HG03520 (cell line): ENCODE measurements at regions not wholly inside any gene's neighbourhood (a gene's known extent, or its start where the extent isn't known, plus 50 kb on each side); places are given as distances from the start of the nearest gene placed in this dataset.
A peak's percentile ranks its signal among the peaks of the same experiment; 100 is the strongest.
"Not testable (repeated sequence)": the region's sequence is repeated elsewhere in the genome, so short reads cannot be mapped to it uniquely, and the experiment has no call there.

Experiments used
- ATAC-seq: cut with Tn5 transposase; IDR thresholded peaks from one replicate; pipeline ENCODE4 v1.9.1; 2021; ENCODE audit warnings: mild to moderate bottlenecking, moderate library complexity; ENCODE audit not compliant: unreplicated experiment

DNA sequence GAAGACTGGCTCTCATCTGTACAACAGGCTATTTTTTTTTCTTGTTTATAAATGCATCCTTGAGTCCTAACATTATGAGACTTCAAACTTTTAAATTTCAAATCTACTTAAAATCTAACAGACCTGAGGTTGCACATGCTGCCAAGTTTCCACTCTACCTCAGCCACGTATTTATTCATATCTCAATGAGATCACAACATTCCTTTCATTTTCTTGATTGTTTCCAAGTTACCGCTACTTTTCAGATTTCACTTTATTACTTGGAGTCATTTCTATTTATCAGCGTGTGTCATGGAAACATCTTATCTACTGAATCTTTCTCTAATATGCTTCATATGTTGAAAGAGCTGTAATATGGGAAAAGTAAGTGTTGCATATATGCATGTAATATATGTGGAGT lies 1257.5 kb upstream of the ATXN8OS start:
- no peak for ATAC-seq

DNA sequence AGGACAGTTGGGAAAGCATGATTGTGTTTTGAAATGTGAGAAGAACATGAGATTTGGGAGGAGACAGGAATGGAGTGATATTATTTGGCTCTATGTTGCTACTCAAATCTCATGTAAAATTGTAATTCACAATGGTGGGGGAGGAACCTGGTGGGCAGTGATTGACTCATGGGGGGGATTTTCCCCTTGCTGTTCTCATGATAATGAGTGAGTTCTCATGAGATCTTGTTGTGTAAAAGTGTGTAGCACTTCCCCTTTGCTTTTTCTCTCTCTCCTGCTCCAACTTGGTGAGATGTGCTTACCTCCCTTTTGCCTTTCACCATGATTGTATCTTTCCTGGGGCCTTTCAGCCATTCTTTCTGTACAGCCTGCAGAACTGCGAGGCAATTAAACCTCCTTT lies 1261.0 kb upstream of the ATXN8OS start:
- ATAC-seq, result no peak

DNA sequence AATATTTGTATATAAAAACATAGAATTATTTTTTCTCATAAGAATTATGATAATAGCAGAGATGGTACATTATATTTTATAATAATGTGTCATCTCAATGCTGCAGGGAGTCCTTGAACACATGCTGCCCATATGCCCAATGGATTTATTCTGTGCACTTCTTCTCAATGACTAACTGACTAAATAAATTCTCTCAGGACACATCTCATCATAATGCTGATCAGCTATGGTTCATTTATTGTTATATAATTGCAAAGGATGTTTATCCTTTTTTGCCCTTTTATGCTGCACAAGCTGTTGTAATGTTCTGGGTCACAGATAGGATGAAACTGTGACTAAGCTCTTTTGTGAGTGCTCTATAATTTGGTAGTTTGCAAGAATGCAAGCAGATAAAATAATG lies 1273.3 kb upstream of the ATXN8OS start:
- no peak for ATAC-seq

GRCh38 chr13:68816715-68817114 lies 1290.9 kb upstream of the ATXN8OS start:
- no peak for ATAC-seq

DNA sequence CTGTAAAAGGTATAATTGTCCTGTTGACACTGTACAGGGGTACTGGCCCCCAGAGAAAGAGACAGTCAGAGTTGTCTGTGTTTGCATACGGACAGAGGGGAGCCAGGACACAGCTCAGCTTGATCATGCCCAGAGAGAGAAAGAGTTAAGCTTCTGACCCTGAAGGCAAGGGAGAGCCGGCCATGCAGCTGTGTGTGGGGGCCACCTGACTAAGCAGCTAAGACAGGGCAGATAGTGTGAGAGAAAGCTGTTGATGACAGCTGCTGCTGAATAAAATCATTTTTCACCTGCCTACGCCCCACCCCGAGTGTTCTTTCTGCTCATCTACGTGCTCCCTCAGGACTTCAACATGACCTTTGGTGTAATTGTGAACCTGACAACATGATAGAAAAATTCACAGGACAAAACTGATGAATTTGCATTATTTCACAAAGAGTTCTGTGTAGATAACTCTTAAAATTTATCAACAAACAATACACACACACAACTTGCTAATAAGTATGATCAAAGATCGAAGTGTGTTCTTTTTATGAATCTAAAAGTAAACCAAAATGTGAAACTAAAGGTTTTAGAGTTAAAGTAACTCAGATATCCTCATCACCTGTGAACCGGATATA lies 1294.3 kb upstream of the ATXN8OS start:
- ATAC-seq, result no peak

- ATAC-seq, result no peak
Measured at GRCh38 chr13:68810660-68811059, 1297.0 kb upstream of the ATXN8OS start.

DNA sequence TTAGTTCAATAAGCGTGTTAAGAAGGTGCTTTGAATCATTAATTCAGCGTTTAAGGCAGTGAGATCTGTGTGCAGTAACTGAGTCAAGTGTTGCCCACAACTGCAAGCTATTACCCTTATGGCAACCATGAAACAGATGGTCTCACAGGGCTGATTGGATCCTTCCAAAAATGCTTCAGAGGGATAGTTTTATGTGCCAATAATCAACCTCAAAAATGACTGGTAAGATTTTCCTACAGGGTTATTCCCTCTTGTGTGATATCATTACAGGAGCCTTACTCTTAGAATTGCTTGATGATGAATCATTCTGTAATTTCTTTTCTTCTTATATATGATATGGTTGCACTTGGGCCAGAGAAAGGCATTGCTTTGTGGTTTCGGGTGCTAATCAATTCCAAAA lies 1299.2 kb upstream of the ATXN8OS start:
- ATAC-seq, result no peak

- peak; percentile 83 for ATAC-seq
Measured at GRCh38 chr13:68806125-68806524, 1301.5 kb upstream of the ATXN8OS start.

GRCh38 chr13:68784275-68784674 lies 1323.4 kb upstream of the ATXN8OS start:
- no peak for ATAC-seq

DNA sequence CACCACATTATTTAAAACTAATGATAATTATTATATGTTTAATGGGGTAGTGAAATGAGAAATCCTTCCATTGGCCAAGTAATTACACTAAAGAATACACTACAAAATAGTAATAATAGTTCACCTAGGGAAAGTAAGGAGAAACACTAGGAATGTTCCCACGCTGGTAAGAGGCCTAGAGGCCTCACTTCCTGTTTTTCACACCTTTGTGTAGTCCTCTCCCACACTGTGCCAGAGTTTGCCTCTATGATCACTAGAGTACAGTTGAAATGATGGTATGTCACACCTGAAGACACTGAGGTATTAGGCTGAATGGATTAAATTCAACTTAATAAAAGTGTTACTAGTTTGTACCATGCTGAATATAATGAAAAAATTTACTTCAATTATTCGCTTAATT lies 1348.0 kb upstream of the ATXN8OS start:
- no peak for ATAC-seq

GRCh38 chr13:68749796-68750195 lies 1357.8 kb upstream of the ATXN8OS start:
- no peak for ATAC-seq

DNA sequence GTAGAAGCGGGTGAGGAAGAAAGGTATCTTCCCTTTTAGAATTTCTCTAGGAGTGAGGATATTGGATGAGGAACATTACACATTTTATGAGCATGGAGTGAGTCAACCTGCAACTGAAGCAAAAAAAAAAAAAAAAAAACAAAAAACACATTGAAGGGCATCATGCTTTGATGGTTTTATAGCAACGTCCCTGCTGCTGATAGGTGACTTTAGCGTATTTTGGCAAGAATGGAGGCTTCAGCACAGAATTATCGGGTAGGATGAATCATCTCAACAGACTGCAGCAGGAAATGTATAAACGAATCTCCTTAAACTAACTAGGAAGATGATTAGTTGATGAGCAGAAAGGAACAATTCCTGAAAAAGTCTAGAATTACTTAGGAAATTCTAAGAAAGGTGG lies 1359.6 kb upstream of the ATXN8OS start:
- no peak for ATAC-seq

GRCh38 chr13:68745502-68745901 lies 1362.1 kb upstream of the ATXN8OS start:
- no peak for ATAC-seq

DNA sequence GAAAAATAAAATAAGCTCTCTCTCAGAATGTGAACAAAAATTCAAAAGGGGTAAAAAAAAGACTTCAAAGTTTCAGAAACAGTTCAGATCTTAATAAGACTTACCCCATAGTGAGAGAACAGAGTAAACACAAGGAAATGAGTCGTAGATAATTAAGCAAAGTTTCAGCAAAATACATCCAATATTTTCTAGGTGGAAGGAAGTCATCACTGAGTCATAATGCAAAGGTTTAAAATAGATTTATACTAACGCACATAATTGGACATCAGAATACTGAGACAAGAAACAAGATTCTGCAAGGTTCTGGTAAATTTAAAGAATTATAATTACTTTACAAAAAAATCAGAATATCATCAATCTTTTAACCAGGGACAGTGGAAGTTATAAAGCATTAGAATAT lies 1370.7 kb upstream of the ATXN8OS start:
- no peak for ATAC-seq

DNA sequence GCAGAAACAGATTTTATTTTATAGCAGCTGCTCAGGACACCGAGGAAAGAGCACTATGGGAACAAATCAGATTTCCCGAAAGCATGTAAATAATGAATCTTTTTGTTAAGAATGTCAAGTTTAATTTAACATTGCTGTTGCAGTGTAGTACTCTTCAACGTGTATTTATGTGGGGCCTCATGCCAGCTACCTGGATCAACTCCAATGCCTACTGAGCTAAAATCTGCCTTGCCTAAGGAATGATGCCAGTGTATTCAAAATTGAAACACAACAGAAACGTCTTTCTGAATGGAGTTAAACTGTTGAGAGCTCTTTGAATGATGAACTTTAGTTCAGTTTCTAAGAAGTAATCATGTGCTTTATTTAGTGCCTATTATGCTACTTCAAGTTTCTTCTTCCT lies 1379.8 kb upstream of the ATXN8OS start:
- ATAC-seq, result no peak

GRCh38 chr13:68727165-68727564 lies 1380.5 kb upstream of the ATXN8OS start:
- no peak for ATAC-seq

DNA sequence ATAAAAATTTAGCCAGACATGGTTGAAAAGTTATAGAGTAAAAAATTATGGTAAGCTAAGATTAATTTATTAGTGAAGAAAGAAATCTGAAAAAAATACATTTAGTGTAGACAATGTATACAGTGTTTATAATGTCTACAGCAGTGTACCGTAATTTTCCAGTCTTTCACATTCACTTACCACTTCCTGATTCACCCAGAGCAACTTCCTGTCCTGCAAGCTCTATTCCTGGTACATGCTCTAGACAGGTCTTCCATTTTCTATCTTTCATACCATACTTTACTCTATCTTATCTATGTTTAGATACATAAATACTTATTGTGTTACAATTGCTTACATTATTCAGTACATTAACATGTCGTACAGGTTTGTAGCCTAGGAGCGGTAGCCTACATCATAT lies 1387.8 kb upstream of the ATXN8OS start:
- no peak for ATAC-seq

- no peak for ATAC-seq
Measured at GRCh38 chr13:68715651-68716050, 1392.0 kb upstream of the ATXN8OS start.

DNA sequence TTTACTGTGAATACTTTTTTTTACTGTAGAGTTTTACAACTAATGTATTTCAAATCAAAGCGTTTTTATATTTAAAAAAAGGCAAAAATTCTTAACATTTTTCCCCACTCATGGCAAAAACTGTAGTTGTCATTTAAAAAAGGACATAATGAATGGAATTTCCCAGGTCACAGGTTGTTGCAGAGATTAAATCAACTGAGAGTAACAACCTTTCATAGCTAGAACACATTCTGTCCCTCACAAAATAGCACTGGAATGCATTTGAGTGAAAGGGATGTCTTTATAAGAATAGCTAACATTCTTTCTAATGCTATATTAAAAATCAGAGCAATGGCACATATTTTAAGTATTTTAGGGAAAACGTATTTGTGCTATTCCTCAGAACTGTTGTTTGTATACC lies 1393.3 kb upstream of the ATXN8OS start:
- ATAC-seq, result no peak

DNA sequence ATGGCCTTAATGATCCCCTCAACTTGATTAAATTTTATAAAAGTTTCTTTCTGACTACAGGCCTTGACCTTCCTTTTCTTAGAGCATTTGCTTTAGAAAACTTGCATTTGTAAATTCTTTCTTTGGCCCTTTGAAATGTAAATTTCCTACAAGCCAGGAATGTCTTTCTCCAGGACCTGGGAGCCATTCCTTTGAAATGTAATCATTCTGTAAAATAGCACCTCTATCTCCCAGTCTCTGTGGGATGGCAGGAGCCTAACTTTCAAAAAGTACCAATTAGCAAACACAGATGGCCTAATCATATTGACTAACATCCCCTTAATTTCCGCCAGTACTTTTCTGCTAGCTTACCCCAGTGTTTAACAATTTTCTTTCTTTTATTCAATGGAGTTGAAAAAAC lies 1394.2 kb upstream of the ATXN8OS start:
- ATAC-seq, result no peak

GRCh38 chr13:68708336-68708908 lies 1399.2 kb upstream of the ATXN8OS start:
- no peak for ATAC-seq

DNA sequence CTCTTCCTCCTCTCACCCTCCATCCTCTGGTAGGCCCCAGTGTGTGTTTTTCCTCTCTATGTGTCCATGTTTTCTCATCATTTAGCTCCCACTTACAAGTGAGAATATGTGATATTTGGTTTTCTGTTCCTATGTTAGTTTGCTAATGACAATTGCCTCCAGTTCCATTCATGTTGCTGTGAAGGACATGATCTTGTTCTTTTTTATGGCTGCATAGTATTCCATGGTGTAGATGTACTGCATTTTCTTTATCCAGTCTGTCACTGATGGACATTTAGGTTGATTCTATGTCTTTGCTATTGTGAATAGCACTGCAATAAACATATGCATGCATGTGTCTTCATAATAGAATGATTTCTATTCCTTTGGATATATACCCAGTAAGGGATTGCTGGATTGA lies 1401.6 kb upstream of the ATXN8OS start:
- not testable (repeated sequence) for ATAC-seq

GRCh38 chr13:68697551-68697950 lies 1410.1 kb upstream of the ATXN8OS start:
- no peak for ATAC-seq
